SK-N-SH (cell line): ENCODE measurements at regions not wholly inside any gene's neighbourhood (a gene's known extent, or its start where the extent isn't known, plus 50 kb on each side); places are given as distances from the start of the nearest gene placed in this dataset.

Experiments
- CHD2 ChIP-seq: fragments of 150-350 bp; IDR thresholded peaks from 2 replicates; pipeline ENCODE4 v1.6.1; 2018; ENCODE audit warnings: low read length; ENCODE audit not compliant: partially characterized antibody
- FOSL2 ChIP-seq: IDR thresholded peaks from 2 replicates; pipeline ENCODE4 v1.4.0; 2012; ENCODE audit warnings: low read depth, mild to moderate bottlenecking, moderate library complexity, borderline replicate concordance
- GATA2 ChIP-seq: sonication (generic); formaldehyde crosslinking; IDR thresholded peaks from 2 replicates; pipeline ENCODE4 v1.5.0; 2020; ENCODE audit warnings: mild to moderate bottlenecking, missing genetic modification reagents
- POLR2AphosphoS5 ChIP-seq: IDR thresholded peaks from 2 replicates; pipeline ENCODE4 v1.6.1; 2012; ENCODE audit warnings: low read depth, low read length
- RCOR1 ChIP-seq: fragments of 150-350 bp; IDR thresholded peaks from 2 replicates; pipeline ENCODE4 v1.6.1; 2017; ENCODE audit warnings: antibody characterized with exemption, low read length
- RFX5 ChIP-seq: IDR thresholded peaks from 2 replicates; pipeline ENCODE4 v1.6.1; 2012; ENCODE audit warnings: mild to moderate bottlenecking, improper control_type of control experiment, low read length
- SIN3A ChIP-seq: IDR thresholded peaks from 2 replicates; pipeline ENCODE4 v1.6.1; 2012; ENCODE audit warnings: low read depth, mild to moderate bottlenecking, low read length, moderate library complexity, borderline replicate concordance
- SMC3 ChIP-seq: IDR thresholded peaks from 2 replicates; pipeline ENCODE4 v1.6.1; 2012; ENCODE audit warnings: low read depth, low read length, improper control_type of control experiment
- TEAD4 ChIP-seq: IDR thresholded peaks from 2 replicates; pipeline ENCODE4 v1.4.0; 2012; ENCODE audit warnings: mild to moderate bottlenecking, borderline replicate concordance; ENCODE audit not compliant: insufficient read depth
- TF ChIP-seq, protein P1 (sequence below): fragments of 200-600 bp; sonication (generic); IDR thresholded peaks from 2 replicates; pipeline ENCODE4 v1.6.1; 2017; ENCODE audit warnings: antibody characterized with exemption, mild to moderate bottlenecking, moderate library complexity

DNA sequence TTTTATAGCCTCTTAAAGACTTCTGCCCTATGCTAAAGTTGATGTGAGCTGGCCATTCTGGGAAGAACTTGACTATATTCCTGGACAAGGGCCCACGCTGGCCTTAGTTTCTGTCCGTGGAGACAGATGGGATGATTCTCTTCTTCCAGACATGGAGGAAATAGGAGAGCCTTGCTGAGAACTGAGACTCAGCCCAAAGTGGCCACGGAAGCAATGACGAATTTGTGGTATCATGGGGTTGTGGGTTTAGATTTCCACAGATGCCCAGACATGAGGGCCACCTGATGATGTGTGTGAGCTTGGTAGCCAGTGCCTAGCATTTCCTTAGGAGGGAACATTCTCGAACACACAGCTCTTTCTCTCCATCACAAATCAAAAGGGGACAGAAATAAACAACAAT is 309.1 kb downstream of the NSG2 start:
- TF ChIP-seq, protein P1, sequence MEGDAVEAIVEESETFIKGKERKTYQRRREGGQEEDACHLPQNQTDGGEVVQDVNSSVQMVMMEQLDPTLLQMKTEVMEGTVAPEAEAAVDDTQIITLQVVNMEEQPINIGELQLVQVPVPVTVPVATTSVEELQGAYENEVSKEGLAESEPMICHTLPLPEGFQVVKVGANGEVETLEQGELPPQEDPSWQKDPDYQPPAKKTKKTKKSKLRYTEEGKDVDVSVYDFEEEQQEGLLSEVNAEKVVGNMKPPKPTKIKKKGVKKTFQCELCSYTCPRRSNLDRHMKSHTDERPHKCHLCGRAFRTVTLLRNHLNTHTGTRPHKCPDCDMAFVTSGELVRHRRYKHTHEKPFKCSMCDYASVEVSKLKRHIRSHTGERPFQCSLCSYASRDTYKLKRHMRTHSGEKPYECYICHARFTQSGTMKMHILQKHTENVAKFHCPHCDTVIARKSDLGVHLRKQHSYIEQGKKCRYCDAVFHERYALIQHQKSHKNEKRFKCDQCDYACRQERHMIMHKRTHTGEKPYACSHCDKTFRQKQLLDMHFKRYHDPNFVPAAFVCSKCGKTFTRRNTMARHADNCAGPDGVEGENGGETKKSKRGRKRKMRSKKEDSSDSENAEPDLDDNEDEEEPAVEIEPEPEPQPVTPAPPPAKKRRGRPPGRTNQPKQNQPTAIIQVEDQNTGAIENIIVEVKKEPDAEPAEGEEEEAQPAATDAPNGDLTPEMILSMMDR, result no peak
- TF ChIP-seq GATA2 (CRISPR knock-in tag) (no peak), RFX5 (no peak), SMC3 (no peak), POLR2AphosphoS5 (no peak), RCOR1 (no peak), FOSL2 (no peak), SIN3A (no peak), TEAD4 (no peak), CHD2 (no peak)
